PC-3 (cell line): ENCODE measurements at regions not wholly inside any gene's neighbourhood (a gene's known extent, or its start where the extent isn't known, plus 50 kb on each side); places are given as distances from the start of the nearest gene placed in this dataset.

Experiments used
- ATAC-seq: fragments of 200-7000 bp; cut with Tn5 transposase; 2 replicates; pipeline ENCODE4 v1.9.1; 2020; ENCODE audit warnings: mild to moderate bottlenecking, moderate library complexity
- BruUV-seq: library from RNA; stranded (reverse); fragments of 400-500 nt; replicated peaks from 2 replicates; lab custom pipeline; 2021; lab: Mats Ljungman, UMichigan
- CTCF ChIA-PET: fragments of 300-600 bp; sonication (Branson Sonifier 250); formaldehyde crosslinking; loops from one replicate; lab custom pipeline; 2022; ENCODE audit warnings: antibody characterized with exemption; lab: Charles Lee
- POLR2A ChIA-PET: fragments of 300-600 bp; sonication (Branson Sonifier 250); formaldehyde crosslinking; loops from one replicate; lab custom pipeline; 2022; ENCODE audit warnings: antibody characterized with exemption; ENCODE audit not compliant: unreplicated experiment; lab: Charles Lee
- DNase-seq: peaks from one replicate; pipeline ENCODE4 v3.0.0-alpha.2; 2015
- H2AFZ ChIP-seq: fragments of 300-600 bp; sonication (generic); 2 replicates; pipeline ENCODE4 v1.6.0; 2016; ENCODE audit warnings: antibody characterized with exemption, low read length
- H3F3A ChIP-seq: fragments of 300-600 bp; sonication (generic); one replicate; pipeline ENCODE4 v1.6.0; 2017; ENCODE audit warnings: antibody characterized with exemption, low read length, control low read depth, mild to moderate bottlenecking; ENCODE audit not compliant: unreplicated experiment
- H3K27ac ChIP-seq: fragments of 300-600 bp; sonication (generic); 2 replicates; pipeline ENCODE4 v1.5.1; 2016; ENCODE audit warnings: mild to moderate bottlenecking, low read length
- H3K27me3 ChIP-seq: fragments of 300-600 bp; sonication (generic); 2 replicates; pipeline ENCODE4 v1.6.1; 2016; ENCODE audit warnings: low read length, mixed read lengths
- H3K36me3 ChIP-seq: fragments of 300-600 bp; sonication (generic); 2 replicates; pipeline ENCODE4 v1.6.1; 2016; ENCODE audit warnings: low read depth, mixed run types, low read length, mixed read lengths
- H3K4me1 ChIP-seq: fragments of 300-600 bp; sonication (generic); 2 replicates; pipeline ENCODE4 v1.5.1; 2016; ENCODE audit warnings: low read length; ENCODE audit not compliant: insufficient read depth
- H3K4me2 ChIP-seq: fragments of 300-600 bp; sonication (generic); 2 replicates; pipeline ENCODE4 v1.6.0; 2016; ENCODE audit warnings: low read length
- H3K4me3 ChIP-seq: fragments of 300-600 bp; sonication (generic); 2 replicates; pipeline ENCODE4 v1.5.1; 2016; ENCODE audit warnings: mild to moderate bottlenecking, low read length, mixed read lengths
- H3K79me2 ChIP-seq: fragments of 300-600 bp; sonication (generic); 2 replicates; pipeline ENCODE4 v1.6.1; 2017; ENCODE audit warnings: low read length, mixed read lengths
- H3K9ac ChIP-seq: fragments of 300-600 bp; sonication (generic); 2 replicates; pipeline ENCODE4 v1.6.0; 2016; ENCODE audit warnings: mild to moderate bottlenecking, low read length
- H3K9me2 ChIP-seq: fragments of 300-600 bp; sonication (generic); replicated peaks from 2 replicates; pipeline ENCODE4 v1.6.1; 2016; ENCODE audit warnings: mixed run types, low read length, mixed read lengths
- H3K9me3 ChIP-seq: fragments of 300-600 bp; sonication (generic); 2 replicates; pipeline ENCODE4 v1.6.1; 2016; ENCODE audit warnings: low read length, mixed read lengths
- H4K20me1 ChIP-seq: fragments of 300-600 bp; sonication (generic); 2 replicates; pipeline ENCODE4 v1.6.1; 2016; ENCODE audit warnings: low read length, mixed read lengths
- CTCF ChIP-seq: fragments of 300-600 bp; sonication (generic); conservative IDR thresholded peaks from 2 replicates; pipeline ENCODE4 v1.5.1; 2017; ENCODE audit warnings: antibody characterized with exemption, low read depth, mild to moderate bottlenecking, low read length
- EZH2 ChIP-seq: fragments of 300-600 bp; sonication (generic); IDR thresholded peaks from one replicate; pipeline ENCODE4 v1.6.1; 2017; ENCODE audit warnings: antibody characterized with exemption, mild to moderate bottlenecking, low read length; ENCODE audit not compliant: unreplicated experiment
- EZH2phosphoT487 ChIP-seq: fragments of 300-600 bp; sonication (generic); IDR thresholded peaks from 2 replicates; pipeline ENCODE4 v1.6.1; 2018; ENCODE audit warnings: mild to moderate bottlenecking, antibody characterized with exemption, low read length, borderline replicate concordance
- intact Hi-C: fragments of 100-400 bp; cut with micrococcal nuclease; formaldehyde crosslinking; loops from 2 replicates; pipeline ENCODE4 v1.9.0; 2023

- no peak overlapping the region for H3K27ac ChIP-seq
- TF ChIP-seq EZH2phosphoT487, result no peak
- TF ChIP-seq EZH2, result no peak
- no peak overlapping the region for H3K9ac ChIP-seq
- H3K4me1 ChIP-seq, result no peaks in the 10 kb centered on the region
- H3K9me3 ChIP-seq, result no peaks in the 10 kb centered on the region
- H3F3A ChIP-seq, result no peaks in the 10 kb centered on the region
- no peaks in the 10 kb centered on the region for H3K36me3 ChIP-seq
- no peaks in the 10 kb centered on the region for H3K79me2 ChIP-seq
- H3K9me2 ChIP-seq, result no peaks in the 10 kb centered on the region
- no peak for DNase-seq
- no peaks in the 10 kb centered on the region for H4K20me1 ChIP-seq
- no peak overlapping the region for H2AFZ ChIP-seq
- ChIA-PET CTCF (no interaction called here), POLR2A (no interaction called here)
- H3K4me2 ChIP-seq, result no peak overlapping the region
- BruUV-seq, result no TSS peak
- H3K27me3 ChIP-seq, result no peaks in the 10 kb centered on the region
- intact Hi-C loops, result loop anchor here (2.0 kb wide), 1 partner anchor 19 kb away; no protein-coding TSS in a partner anchor
- ATAC-seq, result no peak
- no peak overlapping the region for H3K4me3 ChIP-seq
These were observed 419.2 kb downstream of the ZNF385D start for GRCh38 chr3:21331857-21332256.

GRCh38 chr3:21331321-21331720 lies 419.7 kb downstream of the ZNF385D start:
- Histone ChIP-seq H3K4me2 (no peak overlapping the region), H3K27me3 (no peaks in the 10 kb centered on the region), H3K79me2 (no peaks in the 10 kb centered on the region), H3K27ac (no peak overlapping the region), H3K9ac (no peak overlapping the region), H2AFZ (no peak overlapping the region), H3F3A (no peaks in the 10 kb centered on the region), H3K4me3 (no peak overlapping the region), H3K36me3 (no peaks in the 10 kb centered on the region), H3K9me2 (no peaks in the 10 kb centered on the region), H3K4me1 (no peaks in the 10 kb centered on the region), H4K20me1 (no peaks in the 10 kb centered on the region), H3K9me3 (no peaks in the 10 kb centered on the region)
- CTCF ChIA-PET, result no interaction called here
- DNase-seq (no peak), ATAC-seq (no peak)
- no TSS peak for BruUV-seq
- POLR2A ChIA-PET, result no interaction called here
- TF ChIP-seq EZH2 (no peak), EZH2phosphoT487 (no peak), CTCF (no peak)
- intact Hi-C loops, result loop anchor here (2.0 kb wide), 1 partner anchor 19 kb away; no protein-coding TSS in a partner anchor

DNA sequence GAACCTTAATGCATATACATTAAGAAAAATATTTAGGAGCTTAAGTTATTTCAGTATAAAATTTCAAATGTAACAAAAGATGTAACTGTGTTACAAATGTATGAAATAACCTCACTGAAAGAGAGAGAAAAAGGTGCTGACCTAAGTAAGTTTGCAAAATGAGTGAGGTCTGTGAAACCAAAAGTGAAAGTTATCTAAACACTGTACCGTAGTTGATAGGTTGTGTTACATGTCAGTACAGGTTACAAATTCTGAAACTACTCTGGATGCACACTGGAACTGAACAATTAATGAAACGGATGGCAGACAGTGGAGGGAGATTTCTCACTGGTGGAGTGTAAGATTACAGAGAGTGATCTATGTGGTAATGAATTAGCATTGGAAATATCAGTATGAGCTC lies 420.7 kb downstream of the ZNF385D start:
- Histone ChIP-seq H3K9me3 (no peaks in the 10 kb centered on the region), H3K9me2 (no peaks in the 10 kb centered on the region), H2AFZ (peak overlapping the region; percentile 53; the same call in 1 of the 2 replicates), H3F3A (no peaks in the 10 kb centered on the region), H4K20me1 (no peaks in the 10 kb centered on the region), H3K79me2 (no peaks in the 10 kb centered on the region), H3K9ac (no peak overlapping the region), H3K4me1 (no peaks in the 10 kb centered on the region), H3K4me2 (peak overlapping the region; percentile 73), H3K27me3 (no peaks in the 10 kb centered on the region), H3K27ac (no peak overlapping the region), H3K36me3 (no peaks in the 10 kb centered on the region), H3K4me3 (peak overlapping the region; percentile 47)
- CTCF ChIA-PET, result no interaction called here
- no TSS peak for BruUV-seq
- ATAC-seq (no peak), DNase-seq (peak; percentile 17)
- TF ChIP-seq EZH2phosphoT487 (no peak), EZH2 (no peak), CTCF (no peak)
- POLR2A ChIA-PET, result no interaction called here
- intact Hi-C loops, result loop anchor here (2.0 kb wide), 1 partner anchor 21 kb away; no protein-coding TSS in a partner anchor
